Activated CD4-positive, alpha-beta T cell treated with anti-CD3 and anti-CD28 coated beads, Interleukin-2, amount 50 U/mL, for 1 hour (primary cell): ENCODE measurements at regions not wholly inside any gene's neighbourhood (a gene's known extent, or its start where the extent isn't known, plus 50 kb on each side); places are given as distances from the start of the nearest gene placed in this dataset.

Source experiments
- DNase-seq: peaks from one replicate; pipeline ENCODE4 v3.0.0-alpha.2; 2020

DNA sequence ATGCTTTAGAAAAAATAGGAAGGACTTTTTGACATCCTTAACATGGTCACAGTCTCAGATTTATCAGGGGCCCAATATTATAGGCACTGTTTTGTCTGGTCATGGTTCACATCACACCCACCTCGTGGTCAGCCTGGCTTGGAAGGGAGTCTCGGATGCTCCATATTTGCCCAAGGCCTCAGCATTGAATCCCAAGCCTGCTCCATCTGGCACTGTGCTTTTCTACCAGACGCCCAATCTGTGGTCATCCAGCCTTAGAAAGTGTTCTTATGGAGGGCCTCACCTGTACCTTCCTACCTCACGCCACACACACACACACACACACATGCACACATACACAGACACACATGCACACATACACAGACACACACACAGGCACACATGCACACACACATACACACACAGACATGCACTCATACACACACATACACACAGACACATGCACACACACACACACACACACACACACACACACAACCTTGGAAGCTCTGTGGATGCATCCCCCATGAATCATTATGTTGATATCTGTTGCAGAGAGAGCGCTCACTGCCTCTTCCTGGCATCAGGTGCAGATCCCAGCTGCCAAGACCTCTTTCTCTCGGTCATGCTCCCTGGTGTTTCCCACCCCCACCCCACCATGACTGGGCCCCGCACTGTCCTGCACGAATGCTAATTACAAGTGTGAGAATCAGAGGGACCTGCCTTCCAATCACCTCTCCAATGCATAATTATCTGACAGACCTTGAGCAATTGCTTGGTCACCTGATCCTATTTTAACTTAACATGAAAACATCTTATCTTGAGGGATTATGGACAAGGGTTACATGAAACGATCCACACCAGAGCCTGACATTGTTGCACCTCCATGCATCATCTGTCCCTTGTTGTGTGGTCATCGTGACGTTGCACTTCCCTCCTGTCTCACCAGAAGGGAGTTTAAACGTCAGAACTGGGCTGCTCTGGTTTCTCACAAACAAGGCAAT lies 122.7 kb upstream of the TMEM72 start:
- no peak for DNase-seq

GRCh38 chr10:44792119-44792775 lies 118.9 kb upstream of the TMEM72 start:
- no peak for DNase-seq

DNA sequence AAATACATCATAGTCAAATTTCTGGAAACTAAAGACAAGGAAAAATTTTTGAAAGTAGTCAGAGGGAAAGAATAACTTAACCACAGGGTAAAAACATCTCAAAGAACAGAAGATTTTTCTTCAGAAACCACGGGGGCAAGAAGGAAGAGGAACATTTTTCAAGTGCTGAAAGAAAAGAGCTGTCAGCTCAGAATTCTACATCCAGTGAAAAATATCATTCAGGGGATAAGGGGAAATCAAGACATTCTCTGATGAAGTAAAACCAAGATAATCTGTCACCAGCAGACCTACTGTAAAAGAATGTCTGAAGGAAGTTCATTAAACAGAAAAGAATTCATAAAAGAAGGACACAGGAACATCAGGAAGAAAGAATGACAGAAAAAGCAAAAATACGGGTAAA lies 111.2 kb upstream of the TMEM72 start:
- no peak for DNase-seq

DNA sequence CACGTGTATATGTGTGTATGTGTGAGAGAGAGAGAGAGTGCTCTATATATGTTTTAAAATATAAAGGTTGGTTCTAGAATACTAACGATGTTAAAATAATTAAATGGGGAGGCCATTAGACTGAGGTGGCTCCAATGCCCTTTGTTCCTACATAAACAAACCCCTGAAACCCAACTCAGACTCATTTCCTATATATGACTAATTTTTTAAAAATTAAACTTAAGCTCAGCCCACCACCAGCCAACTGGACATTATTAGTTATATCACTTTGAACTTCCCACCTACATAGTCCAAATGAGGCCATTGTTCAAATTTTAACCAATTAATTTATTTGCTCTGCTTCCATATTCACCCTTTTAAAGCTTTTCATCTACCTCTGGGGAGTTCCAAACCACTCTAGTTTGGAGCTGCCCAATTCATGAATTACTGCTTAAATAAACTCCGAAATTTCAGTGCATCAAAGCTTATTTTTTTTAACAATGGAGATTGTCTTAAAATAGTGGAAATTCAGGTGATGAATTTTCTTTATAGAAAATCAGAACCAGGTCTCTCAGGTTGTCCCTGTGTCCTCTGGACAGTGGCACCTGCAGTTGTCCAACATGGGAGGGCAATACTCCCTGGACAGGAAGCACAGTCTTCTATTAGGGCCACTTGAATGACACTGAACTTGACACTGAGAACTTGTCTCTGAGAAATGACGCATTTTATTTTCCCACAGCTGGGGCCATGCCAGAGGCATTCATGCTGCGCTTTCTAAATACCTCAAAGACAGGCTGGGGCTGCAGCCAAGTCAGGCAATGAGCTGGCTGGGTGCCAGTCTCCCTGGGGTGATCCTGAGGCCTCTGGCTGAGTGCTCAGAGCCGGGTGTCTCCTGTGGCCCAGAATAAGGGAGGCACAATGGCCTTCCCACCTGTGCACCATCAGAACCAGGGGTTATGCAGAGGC lies 109.5 kb upstream of the TMEM72 start:
- DNase-seq = no peak

DNA sequence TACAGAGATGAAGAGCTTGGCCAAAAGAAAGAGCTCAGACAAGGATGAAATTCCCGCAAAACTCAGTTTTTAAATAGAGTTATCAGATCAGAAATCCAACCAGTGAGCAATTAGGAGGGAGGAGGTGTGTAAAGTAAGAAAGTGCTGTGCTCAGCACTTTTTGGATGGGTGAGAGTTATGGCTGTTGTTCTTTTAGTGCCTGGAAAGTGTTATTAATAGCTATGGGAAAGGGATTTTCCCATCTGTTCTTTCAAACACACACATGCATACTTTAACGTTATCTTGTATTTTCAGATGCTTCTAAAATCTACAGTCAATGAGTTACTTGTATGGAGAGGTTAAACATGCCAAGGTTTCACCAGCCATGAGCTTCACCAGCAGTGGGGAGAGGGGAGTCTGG lies 107.3 kb upstream of the TMEM72 start:
- DNase-seq = no peak

DNA sequence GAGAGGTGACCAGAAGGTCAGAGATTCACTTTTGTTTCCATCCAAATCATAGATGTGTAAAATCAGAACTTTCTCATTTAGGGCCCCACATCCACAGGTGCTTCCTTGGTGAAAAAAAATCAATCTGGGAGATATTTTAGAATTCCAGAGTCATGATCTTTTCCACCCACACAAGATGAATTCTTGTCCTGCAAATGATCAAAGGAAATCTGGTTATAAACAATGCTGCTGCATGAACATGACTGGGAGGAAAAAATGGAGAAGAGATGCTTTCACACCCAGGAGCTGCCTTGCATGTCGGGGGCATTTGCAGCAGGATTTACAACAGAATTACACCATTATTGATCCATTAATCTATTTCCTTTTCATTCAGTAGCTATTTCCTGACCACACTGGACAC lies 106.5 kb upstream of the TMEM72 start:
- no peak for DNase-seq

DNA sequence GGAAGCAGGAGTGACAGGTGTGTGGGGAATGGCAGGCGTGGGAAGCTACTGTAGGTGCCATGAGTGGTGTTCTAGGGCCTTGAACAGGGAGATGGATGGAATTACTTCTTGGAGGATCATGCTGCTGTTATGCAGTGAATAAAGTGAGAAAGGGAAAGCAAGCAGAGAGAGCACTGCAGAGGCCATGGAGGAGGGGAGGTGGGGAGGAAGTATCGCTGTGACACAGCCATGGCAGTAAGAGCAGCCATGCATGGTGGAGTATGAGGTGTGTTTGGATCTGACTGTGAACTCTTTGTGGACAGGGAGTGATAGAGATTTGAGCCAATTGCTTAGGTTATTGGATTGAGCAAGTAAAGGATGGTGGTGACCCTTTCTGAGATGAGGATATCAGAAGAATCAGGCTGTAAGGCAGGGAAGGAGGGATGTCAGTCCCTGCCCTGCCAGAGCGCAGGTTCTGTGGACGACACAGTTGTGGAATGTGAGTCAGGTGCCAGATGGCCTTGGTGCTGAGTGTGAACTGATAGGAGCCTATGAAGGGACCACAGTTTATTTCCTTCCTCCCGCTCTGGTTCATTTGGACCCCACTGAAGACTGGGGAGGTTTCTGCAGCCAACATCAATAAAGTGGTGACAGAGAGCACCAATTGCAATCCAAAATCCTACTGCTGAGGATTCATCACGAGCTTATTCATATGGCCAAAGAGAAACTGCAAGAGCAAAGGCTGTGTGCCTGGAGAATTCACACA lies 105.5 kb upstream of the TMEM72 start:
- DNase-seq = no peak

DNA sequence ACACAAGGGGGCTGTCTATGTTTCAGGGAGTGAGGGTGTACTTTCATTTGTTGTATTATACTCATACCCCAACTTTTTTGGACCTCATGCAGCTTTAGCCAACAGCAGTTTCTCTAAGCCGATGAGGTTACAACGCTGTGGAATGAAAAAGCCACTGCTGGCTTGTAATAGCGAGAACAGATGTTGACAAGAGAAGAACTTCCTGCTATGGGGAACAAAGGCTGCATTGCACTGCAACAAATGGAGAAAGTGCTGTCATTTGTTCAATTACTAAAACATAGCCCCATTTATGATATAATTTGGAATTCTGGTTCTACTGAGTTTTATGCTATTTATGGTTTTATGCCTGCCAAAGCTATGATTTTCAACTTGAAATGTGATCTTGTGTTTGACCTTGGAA lies 104.2 kb upstream of the TMEM72 start:
- no peak for DNase-seq

DNA sequence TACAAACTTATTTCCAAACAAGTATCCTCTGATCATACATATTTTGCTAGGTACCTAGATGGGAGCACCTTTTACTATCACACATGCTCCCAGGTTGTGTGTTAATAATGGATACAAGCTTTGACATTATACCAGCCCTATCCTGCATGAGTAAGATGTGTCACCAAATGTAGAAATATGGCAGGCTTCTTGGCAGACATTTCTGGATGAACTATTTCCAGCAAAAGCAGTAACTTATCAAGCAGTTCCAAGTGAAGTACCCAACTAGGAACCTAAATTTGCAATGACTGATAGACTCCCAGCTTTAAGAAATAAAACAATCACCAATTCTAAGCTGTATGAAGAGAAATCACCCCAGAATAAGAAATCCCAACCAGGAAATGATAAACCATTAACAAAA lies 103.7 kb upstream of the TMEM72 start:
- DNase-seq = no peak

- DNase-seq = no peak
These were observed 101.5 kb upstream of the TMEM72 start for GRCh38 chr10:44809647-44810046.

GRCh38 chr10:44811072-44811471 lies 100.1 kb upstream of the TMEM72 start:
- no peak for DNase-seq

DNA sequence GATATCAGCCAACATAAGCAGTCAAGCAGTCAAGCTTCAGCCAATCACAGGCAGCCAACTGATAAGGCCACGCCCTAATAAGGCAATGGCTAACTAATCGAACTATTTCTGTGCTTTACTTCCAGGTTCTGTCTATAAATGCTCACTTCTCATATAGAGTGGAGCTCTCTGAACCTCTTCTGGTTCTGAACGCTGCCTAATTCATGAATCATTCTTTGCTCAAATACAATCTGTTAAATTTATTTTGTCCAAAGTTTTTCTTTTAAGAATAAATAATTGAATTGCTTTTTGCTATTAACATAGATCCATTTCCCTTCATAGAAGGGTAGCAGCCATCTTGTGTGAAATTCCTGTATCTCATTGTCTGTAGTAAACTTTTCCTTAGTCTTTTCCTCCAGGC lies 97.9 kb upstream of the TMEM72 start:
- DNase-seq = no peak

DNA sequence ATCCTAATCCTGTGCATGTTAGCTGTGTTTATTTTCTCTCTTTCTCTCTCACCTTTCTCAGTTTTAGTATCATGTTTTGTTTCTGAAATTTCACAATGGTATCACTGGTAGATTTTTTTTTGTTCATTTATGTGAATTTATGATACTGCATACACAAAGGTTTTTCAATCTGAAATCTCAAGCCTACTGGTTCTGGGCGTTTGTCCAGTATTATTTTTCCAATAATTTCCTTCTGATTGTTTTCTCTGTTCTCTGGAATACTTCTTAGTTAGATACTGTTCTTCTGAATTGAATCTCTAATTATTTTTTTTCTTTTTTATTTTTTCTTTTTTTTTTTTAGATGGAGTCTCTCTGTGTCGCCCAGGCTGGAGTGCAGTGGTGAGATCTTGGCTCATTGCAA lies 96.2 kb upstream of the TMEM72 start:
- no peak for DNase-seq

DNA sequence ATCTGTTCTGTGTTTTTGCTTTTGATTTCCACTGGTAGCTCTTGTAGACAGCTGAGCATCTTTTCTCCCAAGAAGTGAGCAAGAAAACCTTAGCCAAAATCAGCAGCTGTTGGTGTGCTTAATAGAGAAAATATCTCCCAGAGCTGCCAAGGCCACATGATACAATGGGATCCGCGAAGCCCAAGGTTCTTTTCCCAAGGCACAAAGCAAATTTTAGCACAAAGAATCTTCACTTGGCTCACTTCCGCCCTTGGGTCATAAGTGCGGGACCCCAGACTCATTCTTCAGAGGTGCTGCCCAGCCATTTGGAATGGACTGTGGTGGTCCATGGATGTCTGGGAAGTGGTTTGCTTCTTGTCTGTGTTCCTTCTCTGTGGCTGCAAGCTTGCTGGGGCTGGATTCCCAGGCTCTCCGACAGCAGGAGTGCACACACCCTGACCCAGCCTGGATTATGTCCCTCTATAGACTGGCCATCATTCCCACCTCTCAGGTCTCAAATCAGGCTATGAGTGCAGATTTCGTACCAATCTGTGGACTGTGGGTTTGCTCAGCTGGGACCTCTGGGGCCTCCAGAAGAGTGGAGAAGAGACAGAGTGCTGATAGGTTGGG lies 93.0 kb upstream of the TMEM72 start:
- no peak for DNase-seq

DNA sequence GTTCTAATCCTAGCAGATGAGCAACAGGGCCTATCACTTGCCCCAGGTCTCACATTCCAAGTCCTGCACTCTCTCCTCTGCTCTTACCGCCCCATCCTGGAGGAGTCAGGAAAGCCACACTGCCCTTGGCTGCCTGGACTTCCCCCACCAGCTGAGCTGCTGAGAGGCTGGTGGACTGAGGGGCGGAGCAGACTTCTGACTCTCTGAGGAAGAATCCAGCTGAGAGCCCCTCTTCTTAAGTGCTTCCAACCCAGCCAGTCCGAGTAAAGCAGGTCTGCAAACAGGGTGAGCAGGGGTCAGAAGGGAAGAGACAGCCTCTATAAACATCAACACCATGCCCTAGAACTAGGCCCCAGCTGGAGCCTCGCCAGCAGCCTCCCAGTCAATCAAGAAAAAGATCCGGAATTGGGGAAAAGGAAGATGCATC lies 92.4 kb upstream of the TMEM72 start:
- DNase-seq = no peak

DNA sequence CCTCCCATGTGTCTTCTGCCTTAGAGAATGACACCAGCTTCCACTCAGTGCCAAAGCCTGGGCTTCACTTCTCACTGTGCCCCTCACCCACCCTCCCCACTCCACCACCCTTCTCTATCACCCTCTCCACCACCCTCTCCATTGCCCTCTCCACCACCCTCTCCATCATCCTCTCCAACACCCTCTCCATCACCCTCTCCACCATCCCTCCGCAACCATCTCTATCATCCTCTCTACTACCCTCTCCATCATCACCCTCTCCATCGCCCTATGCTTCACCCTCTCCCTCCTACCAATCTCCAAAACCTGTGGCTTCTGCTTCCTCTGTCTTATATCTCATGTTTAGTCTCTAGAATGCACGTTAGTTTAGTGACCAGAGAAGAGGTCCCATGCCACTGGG lies 91.0 kb upstream of the TMEM72 start:
- no peak for DNase-seq

- no peak for DNase-seq
These were observed 89.8 kb upstream of the TMEM72 start for GRCh38 chr10:44821290-44821689.

- DNase-seq = no peak
These were observed 88.8 kb upstream of the TMEM72 start for GRCh38 chr10:44822349-44822748.

DNA sequence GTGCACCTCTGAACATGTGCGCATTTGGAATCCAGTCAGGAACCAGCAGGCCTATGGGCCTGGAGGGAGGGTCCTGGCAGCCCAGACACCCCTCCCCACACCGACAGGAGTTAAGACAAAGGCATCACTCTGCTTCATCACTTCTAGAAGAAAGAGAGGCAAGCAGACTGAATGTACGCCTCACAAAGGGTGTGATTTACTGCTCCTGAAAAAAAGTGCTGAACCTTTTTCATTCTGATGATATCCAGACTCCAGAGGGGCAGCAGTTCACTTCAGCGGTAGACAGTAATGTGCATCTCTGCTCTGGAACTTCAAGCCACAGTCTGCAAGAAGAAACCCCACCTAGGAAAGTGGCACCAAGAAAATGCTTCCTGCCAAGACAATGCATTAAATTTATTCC lies 88.2 kb upstream of the TMEM72 start:
- DNase-seq = no peak

- no peak for DNase-seq
These were observed 86.5 kb upstream of the TMEM72 start for GRCh38 chr10:44824607-44825006.

GRCh38 chr10:44827431-44828006 lies 83.6 kb upstream of the TMEM72 start:
- DNase-seq = no peak
